Mesodermal cell (in vitro differentiated cells): ENCODE measurements at regions not wholly inside any gene's neighbourhood (a gene's known extent, or its start where the extent isn't known, plus 50 kb on each side); places are given as distances from the start of the nearest gene placed in this dataset.
"Not testable (repeated sequence)": the region's sequence is repeated elsewhere in the genome, so short reads cannot be mapped to it uniquely, and the experiment has no call there.

Experiments
- H3K27ac ChIP-seq: 2 replicates; pipeline ENCODE4 v1.7.0; 2013; ENCODE audit warnings: mild to moderate bottlenecking, low read depth, low read length, moderate library complexity; ENCODE audit not compliant: severe bottlenecking
- H3K36me3 ChIP-seq: 2 replicates; pipeline ENCODE4 v1.7.1; 2013; ENCODE audit warnings: mild to moderate bottlenecking, low read length, moderate library complexity; ENCODE audit not compliant: control insufficient read depth, insufficient read depth
- H3K4me1 ChIP-seq: one replicate; pipeline ENCODE4 v1.7.1; 2013; ENCODE audit warnings: mild to moderate bottlenecking, low read length; ENCODE audit not compliant: insufficient read depth, control insufficient read depth, poor library complexity, severe bottlenecking
- H3K4me3 ChIP-seq: 2 replicates; pipeline ENCODE4 v1.7.0; 2013; ENCODE audit warnings: low read length, control low read depth, mild to moderate bottlenecking; ENCODE audit not compliant: insufficient read depth, poor library complexity, severe bottlenecking; ENCODE audit errors: extremely low read depth
- H3K9me3 ChIP-seq: 2 replicates; pipeline ENCODE4 v1.7.1; 2013; ENCODE audit warnings: mild to moderate bottlenecking, low read length, moderate library complexity; ENCODE audit not compliant: control insufficient read depth
- WGBS, 2 experiments: methylation state at CpG; one replicate each; pipeline ENCODE4 v1.1.5; 2013; ENCODE audit warnings: missing lambda C conversion rate in 2 of 2; ENCODE audit not compliant: insufficient coverage in 2 of 2; 5-methylcytosine and 5-hydroxymethylcytosine counted together

DNA sequence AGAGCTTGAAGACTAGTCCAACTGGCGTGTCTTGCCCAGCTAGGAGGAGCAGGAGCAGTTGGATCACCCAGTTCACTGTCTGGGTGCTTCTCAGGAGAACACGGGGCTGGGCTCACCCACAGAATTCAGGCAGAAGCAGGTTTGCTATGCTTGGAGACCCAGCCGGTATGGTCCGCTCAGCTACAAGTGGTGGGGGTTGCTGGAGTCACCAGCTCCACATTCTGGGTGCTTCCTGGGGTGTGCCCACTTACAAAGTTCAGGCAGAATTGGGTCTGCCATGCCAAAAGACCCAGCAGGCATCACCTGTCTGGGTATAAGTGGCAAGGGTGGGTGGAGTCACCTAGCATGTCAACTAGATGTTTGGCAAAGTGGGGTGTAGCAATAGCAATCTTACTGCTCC lies 1061.8 kb downstream of the PCDH19 start:
- H3K9me3 ChIP-seq = no peaks in the 10 kb centered on the region
- H3K36me3 ChIP-seq = no peaks in the 10 kb centered on the region
- no peak overlapping the region for H3K27ac ChIP-seq
- WGBS, 2 experiments = 57 to 100% methylated on average over 1 of the region's 4 CpGs
- no peak overlapping the region for H3K4me3 ChIP-seq
- H3K4me1 ChIP-seq = no peaks in the 10 kb centered on the region

DNA sequence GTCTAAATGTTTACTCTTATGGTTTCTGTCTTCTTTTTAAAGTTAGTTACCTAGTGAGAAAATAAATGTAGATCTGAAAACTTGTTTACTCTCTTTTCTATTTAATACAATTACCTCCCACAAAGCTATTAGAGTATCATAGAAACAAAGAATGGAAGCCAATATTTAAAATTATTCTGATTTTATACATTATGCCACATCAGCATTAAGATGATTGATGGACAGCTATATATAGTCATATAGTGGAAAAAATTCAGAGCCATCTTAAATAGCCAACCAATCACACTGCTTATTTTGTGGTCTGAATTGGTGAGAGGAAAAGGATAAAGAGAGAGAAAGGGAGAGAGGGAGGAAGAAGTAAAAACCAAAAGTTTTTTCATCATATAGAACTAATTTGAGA lies 1101.8 kb downstream of the PCDH19 start:
- H3K27ac ChIP-seq = no peak overlapping the region
- H3K4me1 ChIP-seq = no peaks in the 10 kb centered on the region
- no peak overlapping the region for H3K4me3 ChIP-seq
- no peaks in the 10 kb centered on the region for H3K36me3 ChIP-seq
- H3K9me3 ChIP-seq = no peaks in the 10 kb centered on the region

DNA sequence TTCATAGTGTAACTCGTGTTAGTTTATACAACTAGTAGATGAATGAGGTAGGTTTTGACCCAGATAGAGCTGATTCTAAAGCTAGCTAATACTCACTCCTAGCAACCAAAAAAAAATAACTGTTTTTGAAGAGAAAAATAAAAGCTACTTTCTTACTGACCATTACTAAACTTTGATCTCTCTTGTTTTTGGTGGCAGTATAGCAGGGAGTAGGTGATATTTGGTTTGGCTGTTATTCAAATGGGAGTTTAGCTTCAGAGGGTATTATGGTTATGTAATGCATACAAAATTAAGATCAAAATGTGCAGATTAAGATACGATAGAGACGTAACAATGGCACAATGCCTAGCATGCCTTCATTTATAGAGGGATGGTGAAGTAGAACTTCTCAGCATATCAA lies 1104.5 kb downstream of the PCDH19 start:
- H3K9me3 ChIP-seq = no peaks in the 10 kb centered on the region
- no CpG with 5 or more reads among the region's 3 CpGs for WGBS, 2 experiments
- no peak overlapping the region for H3K27ac ChIP-seq

GRCh38 chrX:99301990-99302389 lies 1108.1 kb downstream of the PCDH19 start:
- Histone ChIP-seq H3K9me3 (no peaks in the 10 kb centered on the region), H3K36me3 (no peaks in the 10 kb centered on the region), H3K4me3 (no peak overlapping the region), H3K27ac (no peak overlapping the region), H3K4me1 (no peaks in the 10 kb centered on the region)
- WGBS, 2 experiments = no CpG with 5 or more reads among the region's 2 CpGs

More for the DNA sequence above, 1104.5 kb downstream of the PCDH19 start:
- Histone ChIP-seq H3K4me1 (no peaks in the 10 kb centered on the region), H3K4me3 (no peak overlapping the region), H3K36me3 (no peaks in the 10 kb centered on the region)

- H3K4me3 ChIP-seq = no peak overlapping the region
- 90 to 94% methylated on average over 2 to 3 of the region's 8 CpGs for WGBS, 2 experiments
- H3K4me1 ChIP-seq = no peaks in the 10 kb centered on the region
- H3K9me3 ChIP-seq = no peaks in the 10 kb centered on the region
- H3K27ac ChIP-seq = no peak overlapping the region
- H3K36me3 ChIP-seq = no peaks in the 10 kb centered on the region
These were observed 1138.4 kb downstream of the PCDH19 start for GRCh38 chrX:99271641-99272040.

- Histone ChIP-seq H3K4me3 (no peak overlapping the region), H3K4me1 (no peaks in the 10 kb centered on the region), H3K27ac (no peak overlapping the region), H3K9me3 (no peaks in the 10 kb centered on the region), H3K36me3 (no peaks in the 10 kb centered on the region)
- WGBS, 2 experiments = 80% methylated on average over 1 of the region's 2 CpGs; no CpG with 5 or more reads in 1 of the 2 experiments
These were observed 1143.8 kb downstream of the PCDH19 start for GRCh38 chrX:99266255-99266654.

- Histone ChIP-seq H3K27ac (no peak overlapping the region), H3K4me3 (no peak overlapping the region), H3K9me3 (no peaks in the 10 kb centered on the region), H3K36me3 (no peaks in the 10 kb centered on the region), H3K4me1 (no peaks in the 10 kb centered on the region)
These were observed 1161.9 kb downstream of the PCDH19 start for GRCh38 chrX:99248180-99248579.

DNA sequence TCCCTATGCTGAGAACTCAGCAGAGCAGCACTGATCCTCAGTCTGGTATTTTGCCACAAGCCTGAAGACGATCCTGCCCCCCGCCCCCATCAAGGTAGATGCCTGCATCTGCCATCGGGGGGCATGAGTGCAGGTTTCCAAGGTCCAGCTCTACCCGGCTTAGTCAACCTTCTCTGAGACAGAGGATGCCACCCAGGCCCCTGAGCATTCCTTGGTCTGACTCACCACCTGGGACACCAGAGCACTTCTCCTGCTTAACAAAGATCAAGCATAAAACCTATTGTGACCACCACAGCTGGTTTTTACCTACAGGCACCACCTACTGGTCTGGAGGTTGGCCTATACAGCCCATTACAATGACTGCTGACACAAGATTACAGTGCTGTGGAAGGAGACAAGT lies 1168.1 kb downstream of the PCDH19 start:
- Histone ChIP-seq H3K4me3 (no peak overlapping the region), H3K4me1 (no peaks in the 10 kb centered on the region), H3K36me3 (no peaks in the 10 kb centered on the region), H3K27ac (no peak overlapping the region), H3K9me3 (no peaks in the 10 kb centered on the region)
- WGBS, 2 experiments = 87 to 94% methylated on average over 3 of the region's 4 CpGs

GRCh38 chrX:99234384-99234783 lies 1175.7 kb downstream of the PCDH19 start:
- not testable (repeated sequence) for H3K9me3 ChIP-seq, H3K4me3 ChIP-seq, H3K36me3 ChIP-seq, H3K27ac ChIP-seq, H3K4me1 ChIP-seq
- WGBS, 2 experiments = 80 to 100% methylated on average over 1 to 2 of the region's 6 CpGs

GRCh38 chrX:99192421-99192820 lies 1217.7 kb downstream of the PCDH19 start:
- no peaks in the 10 kb centered on the region for H3K36me3 ChIP-seq
- H3K4me3 ChIP-seq = no peak overlapping the region
- no peak overlapping the region for H3K27ac ChIP-seq
- WGBS, 2 experiments = no CpG with 5 or more reads among the region's 1 CpG
- no peaks in the 10 kb centered on the region for H3K4me1 ChIP-seq
- H3K9me3 ChIP-seq = no peaks in the 10 kb centered on the region

- WGBS, 2 experiments = 67 to 100% methylated on average over 1 of the region's 1 CpG
- no peak overlapping the region for H3K4me3 ChIP-seq
- H3K4me1 ChIP-seq = no peaks in the 10 kb centered on the region
- H3K27ac ChIP-seq = no peak overlapping the region
- no peaks in the 10 kb centered on the region for H3K9me3 ChIP-seq
- no peaks in the 10 kb centered on the region for H3K36me3 ChIP-seq
These were observed 1225.9 kb downstream of the PCDH19 start for GRCh38 chrX:99184153-99184552.

GRCh38 chrX:99172958-99173357 lies 1237.1 kb downstream of the PCDH19 start:
- Histone ChIP-seq H3K27ac (no peak overlapping the region), H3K4me1 (no peaks in the 10 kb centered on the region), H3K9me3 (no peaks in the 10 kb centered on the region), H3K4me3 (no peak overlapping the region), H3K36me3 (no peaks in the 10 kb centered on the region)
- WGBS, 2 experiments = 80% methylated on average over 1 of the region's 3 CpGs; no CpG with 5 or more reads in 1 of the 2 experiments
